HCT116 (cell line): ENCODE measurements at regions not wholly inside any gene's neighbourhood (a gene's known extent, or its start where the extent isn't known, plus 50 kb on each side); places are given as distances from the start of the nearest gene placed in this dataset.

Experiments used
- ATAC-seq: fragments of 200-7000 bp; cut with Tn5 transposase; 2 replicates; pipeline ENCODE4 v1.9.1; 2020; ENCODE audit warnings: mild to moderate bottlenecking, moderate library complexity
- BruUV-seq: library from RNA; stranded (reverse); fragments of 400-500 nt; replicated peaks from 2 replicates; lab custom pipeline; 2021; lab: Mats Ljungman, UMichigan
- CTCF ChIA-PET: fragments of 300-600 bp; sonication (Branson Sonifier 250); formaldehyde crosslinking; loops from one replicate; lab custom pipeline; 2021; ENCODE audit warnings: antibody characterized with exemption; lab: Charles Lee
- POLR2A ChIA-PET: fragments of 300-600, 350-600 bp; sonication (Branson Sonifier 250); formaldehyde crosslinking; loops from one replicate; lab custom pipeline; 2021; ENCODE audit warnings: antibody characterized with exemption; lab: Charles Lee
- RAD21 ChIA-PET, 2 experiments: fragments of 300-600 bp; sonication (Branson Sonifier 250); formaldehyde crosslinking; loops; one replicate each; lab custom pipeline; 2023; ENCODE audit warnings: low total read pairs in 2 of 2; ENCODE audit not compliant: uncharacterized antibody in 2 of 2, unreplicated experiment in 2 of 2, low non-redundant PET in 1 of 2; lab: Charles Lee
- DNase-seq: peaks from one replicate; pipeline ENCODE4 v3.0.0-alpha.2; 2010; ENCODE audit warnings: low read depth, low spot score
- H2AFZ ChIP-seq: fragments of 200-600 bp; shearing (Covaris generic), sonication (generic); 2 replicates; pipeline ENCODE4 v1.6.1; 2017; ENCODE audit warnings: low read depth, mixed run types, mixed read lengths, antibody characterized with exemption, low read length; ENCODE audit not compliant: poor library complexity, severe bottlenecking
- H3K27ac ChIP-seq: 2 replicates; pipeline ENCODE4 v1.5.1; 2012; ENCODE audit warnings: low read depth, low read length
- H3K27me3 ChIP-seq: fragments of 200-600 bp; sonication (generic); 2 replicates; pipeline ENCODE4 v1.6.1; 2016; ENCODE audit warnings: mixed run types, low read length, mixed read lengths; ENCODE audit not compliant: insufficient read depth
- H3K36me3 ChIP-seq, 2 experiments: fragments of 200-500 bp in 1 of 2; fragments of 200-600 bp in 1 of 2; sonication (Bioruptor generic) in 1 of 2; sonication (generic) in 1 of 2; 2 replicates each; pipeline versions ENCODE4 v1.5.1 to v1.6.1; 2014 to 2016; ENCODE audit warnings: low read length in 2 of 2, inconsistent platforms in 1 of 2, mixed read lengths in 1 of 2, mixed run types in 1 of 2; ENCODE audit not compliant: insufficient read depth in 2 of 2, control insufficient read depth in 1 of 2
- H3K4me1 ChIP-seq, 2 experiments: fragments of 200-600 bp in 1 of 2; sonication (generic) in 1 of 2; 2 replicates each; pipeline versions ENCODE4 v1.5.1 to v1.6.1; 2012 to 2017; ENCODE audit warnings: low read length in 2 of 2, inconsistent platforms in 1 of 2, mild to moderate bottlenecking in 1 of 2, mixed read lengths in 1 of 2, mixed run types in 1 of 2, moderate library complexity in 1 of 2; ENCODE audit not compliant: insufficient read depth in 2 of 2, control insufficient read depth in 1 of 2
- H3K4me2 ChIP-seq: fragments of 200-600 bp; sonication (generic); 2 replicates; pipeline ENCODE4 v1.6.1; 2017; ENCODE audit warnings: mixed run types, low read length, mixed read lengths
- H3K4me3 ChIP-seq, 2 experiments: fragments of 200-600 bp in 1 of 2; sonication (generic) in 1 of 2; replicated peaks in 1 of 2; 2 replicates each; pipeline ENCODE4 v1.5.1; 2011 to 2016; ENCODE audit warnings: low read length in 2 of 2, control low read depth in 1 of 2, low read depth in 1 of 2, mild to moderate bottlenecking in 1 of 2, mixed read lengths in 1 of 2, mixed run types in 1 of 2
- H3K79me2 ChIP-seq: fragments of 200-600 bp; sonication (generic); 2 replicates; pipeline ENCODE4 v1.6.1; 2017; ENCODE audit warnings: mild to moderate bottlenecking, mixed run types, low read length, moderate library complexity, mixed read lengths; ENCODE audit not compliant: insufficient read depth
- H3K9ac ChIP-seq: fragments of 200-600 bp; sonication (generic); 2 replicates; pipeline ENCODE4 v1.6.1; 2016; ENCODE audit warnings: low read length, mixed read lengths
- H3K9me2 ChIP-seq: fragments of 200-600 bp; sonication (generic), shearing (Covaris generic); 2 replicates; pipeline ENCODE4 v1.6.1; 2017; ENCODE audit warnings: mixed run types, mild to moderate bottlenecking, moderate library complexity; ENCODE audit not compliant: insufficient read depth
- H3K9me3 ChIP-seq, 2 experiments: fragments of 200-500 bp in 1 of 2; fragments of 200-600 bp in 1 of 2; sonication (Bioruptor generic) in 1 of 2; sonication (generic) in 1 of 2; 2 replicates each; pipeline ENCODE4 v1.6.1; 2014 to 2017; ENCODE audit warnings: low read length in 2 of 2, mixed read lengths in 2 of 2, inconsistent platforms in 1 of 2, low read depth in 1 of 2, mild to moderate bottlenecking in 1 of 2, mixed run types in 1 of 2, moderate library complexity in 1 of 2; ENCODE audit not compliant: control insufficient read depth in 1 of 2, insufficient read depth in 1 of 2
- H4K20me1 ChIP-seq: fragments of 200-600 bp; sonication (generic), shearing (Covaris generic); 2 replicates; pipeline ENCODE4 v1.6.1; 2017; ENCODE audit warnings: mixed run types, mild to moderate bottlenecking, moderate library complexity; ENCODE audit not compliant: insufficient read depth
- EZH2 ChIP-seq: fragments of 200-600 bp; sonication (generic); IDR thresholded peaks from 2 replicates; pipeline ENCODE4 v1.6.1; 2017; ENCODE audit warnings: antibody characterized with exemption, mixed run types
- EZH2phosphoT487 ChIP-seq: fragments of 200-600 bp; IDR thresholded peaks from 2 replicates; pipeline ENCODE4 v1.6.1; 2018; ENCODE audit warnings: antibody characterized with exemption, borderline replicate concordance
- FOSL1 ChIP-seq: IDR thresholded peaks from 2 replicates; pipeline ENCODE4 v1.6.1; 2012; ENCODE audit warnings: low read depth
- JUND ChIP-seq: IDR thresholded peaks from 2 replicates; pipeline ENCODE4 v1.6.1; 2012
- RAD21 ChIP-seq: IDR thresholded peaks from 2 replicates; pipeline ENCODE4 v1.6.1; 2012; ENCODE audit warnings: low read depth, mild to moderate bottlenecking
- SRF ChIP-seq: IDR thresholded peaks from 2 replicates; pipeline ENCODE4 v1.6.1; 2012; ENCODE audit warnings: low read depth
- ZNF274 ChIP-seq: fragments of 200-500 bp; sonication (Bioruptor generic); IDR thresholded peaks from 2 replicates; pipeline ENCODE4 v1.6.1; 2014; ENCODE audit warnings: mild to moderate bottlenecking, low read depth, low read length, inconsistent platforms
- intact Hi-C: fragments of 100-400 bp; cut with micrococcal nuclease; formaldehyde crosslinking; loops from 2 replicates; pipeline ENCODE4 v1.10.0; 2022
- TF ChIP-seq, protein P1 (sequence below), 3 experiments: fragments of 200-600 bp in 1 of 3; sonication (generic) in 1 of 3; IDR thresholded peaks in 2 of 3; conservative IDR thresholded peaks in 1 of 3; 2 replicates each; pipeline ENCODE4 v1.5.1; 2012 to 2017; ENCODE audit warnings: low read depth in 2 of 3, low read length in 2 of 3, antibody characterized with exemption in 1 of 3, borderline replicate concordance in 1 of 3, control low read depth in 1 of 3, mild to moderate bottlenecking in 1 of 3, mixed read lengths in 1 of 3, mixed run types in 1 of 3, moderate library complexity in 1 of 3; ENCODE audit not compliant: insufficient read depth in 1 of 3
- TF ChIP-seq, protein P2 (sequence below): IDR thresholded peaks from 2 replicates; pipeline ENCODE4 v1.6.1; 2012

DNA sequence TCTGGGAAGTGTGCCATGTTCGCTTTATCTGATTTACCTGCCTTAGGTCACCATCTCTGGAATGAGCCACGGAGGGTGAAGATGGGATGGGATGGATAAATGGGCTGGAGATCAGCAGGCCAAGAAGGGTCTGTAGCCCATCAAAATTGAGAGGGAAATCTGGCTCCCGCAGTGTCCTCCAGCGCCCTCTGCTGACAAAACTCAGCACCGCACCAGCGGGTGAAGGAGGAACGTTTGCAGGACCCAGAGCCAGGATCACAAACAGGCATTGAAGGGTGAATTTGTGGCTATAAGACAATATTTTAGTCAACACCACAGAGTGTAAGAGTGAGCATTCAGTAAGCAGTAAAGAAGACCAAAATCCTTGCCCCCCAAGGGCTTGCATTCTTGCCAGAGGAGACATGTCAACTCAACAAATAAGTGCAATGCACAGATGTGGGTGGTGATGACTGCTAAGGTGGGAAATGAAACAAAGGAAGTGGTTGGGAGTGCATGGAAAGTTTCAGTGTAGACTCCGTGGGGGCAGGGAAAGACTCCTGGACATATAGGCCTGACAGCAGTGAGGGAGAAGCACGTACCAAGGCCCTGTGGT is 124.4 kb downstream of the TENT4A start:
- ChIA-PET POLR2A (no interaction called here), RAD21 (no interaction called here), CTCF (no interaction called here)
- H3K4me2 ChIP-seq: no peak overlapping the region
- no peak overlapping the region for H3K27ac ChIP-seq
- DNase-seq (no peak), ATAC-seq (peak; percentile 66)
- no peaks in the 10 kb centered on the region for H3K4me1 ChIP-seq
- H3K9me2 ChIP-seq: no peaks in the 10 kb centered on the region
- intact Hi-C loops: loop anchor here (1.0 kb wide), 1 partner anchor 71 kb away; no protein-coding TSS in a partner anchor
- no TSS peak for BruUV-seq
- H3K27me3 ChIP-seq: no peaks in the 10 kb centered on the region
- H3K79me2 ChIP-seq: no peaks in the 10 kb centered on the region
- H4K20me1 ChIP-seq: no peaks in the 10 kb centered on the region
- H2AFZ ChIP-seq: no peak overlapping the region
- TF ChIP-seq RAD21 (peak; percentile 58), EZH2phosphoT487 (no peak), JUND (no peak), FOSL1 (no peak), SRF (no peak)
- TF ChIP-seq, protein P1, sequence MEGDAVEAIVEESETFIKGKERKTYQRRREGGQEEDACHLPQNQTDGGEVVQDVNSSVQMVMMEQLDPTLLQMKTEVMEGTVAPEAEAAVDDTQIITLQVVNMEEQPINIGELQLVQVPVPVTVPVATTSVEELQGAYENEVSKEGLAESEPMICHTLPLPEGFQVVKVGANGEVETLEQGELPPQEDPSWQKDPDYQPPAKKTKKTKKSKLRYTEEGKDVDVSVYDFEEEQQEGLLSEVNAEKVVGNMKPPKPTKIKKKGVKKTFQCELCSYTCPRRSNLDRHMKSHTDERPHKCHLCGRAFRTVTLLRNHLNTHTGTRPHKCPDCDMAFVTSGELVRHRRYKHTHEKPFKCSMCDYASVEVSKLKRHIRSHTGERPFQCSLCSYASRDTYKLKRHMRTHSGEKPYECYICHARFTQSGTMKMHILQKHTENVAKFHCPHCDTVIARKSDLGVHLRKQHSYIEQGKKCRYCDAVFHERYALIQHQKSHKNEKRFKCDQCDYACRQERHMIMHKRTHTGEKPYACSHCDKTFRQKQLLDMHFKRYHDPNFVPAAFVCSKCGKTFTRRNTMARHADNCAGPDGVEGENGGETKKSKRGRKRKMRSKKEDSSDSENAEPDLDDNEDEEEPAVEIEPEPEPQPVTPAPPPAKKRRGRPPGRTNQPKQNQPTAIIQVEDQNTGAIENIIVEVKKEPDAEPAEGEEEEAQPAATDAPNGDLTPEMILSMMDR (IDR thresholded peaks at IDR 0.05 in 2 of 3, conservative IDR thresholded peaks at IDR 0.05 in 1 of 3; ENCODE audit: borderline replicate concordance in 1 of 3, insufficient read depth in 1 of 3, low read depth in 2 of 3, low read length in 2 of 3): peak; percentile 37 to 87 (median 86); a peak in 5 of 6 replicates
- H3K4me3 ChIP-seq: no peak overlapping the region
- H3K36me3 ChIP-seq: no peaks in the 10 kb centered on the region
- H3K9ac ChIP-seq: no peak overlapping the region
- H3K9me3 ChIP-seq: no peaks in the 10 kb centered on the region

DNA sequence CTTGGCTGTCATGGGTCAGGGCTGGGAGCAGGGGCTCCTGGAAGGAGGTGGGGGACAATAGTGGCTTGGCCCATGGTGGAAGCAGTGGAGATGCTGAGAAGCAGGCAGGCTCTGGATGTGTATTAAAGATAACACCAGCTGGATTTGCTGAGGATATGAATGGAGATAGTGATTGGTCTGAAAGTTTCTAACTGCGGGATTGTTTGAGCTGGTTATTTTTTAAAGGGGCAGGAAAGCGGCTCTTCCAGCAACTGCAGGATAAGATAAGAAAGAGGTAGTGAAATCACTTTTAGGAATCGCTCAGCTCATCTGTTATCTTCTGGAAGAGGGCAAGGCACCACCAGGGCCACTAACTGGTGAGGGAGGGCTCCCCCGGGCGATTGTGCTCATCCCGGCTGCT is 125.5 kb downstream of the TENT4A start:
- H3K36me3 ChIP-seq: no peaks in the 10 kb centered on the region
- ChIA-PET POLR2A (no interaction called here), RAD21 (no interaction called here), CTCF (interaction anchor here (1.1 kb wide), 1 partner anchor 72 kb away, joined by 4 read pairs; no protein-coding TSS in a partner anchor)
- no peak overlapping the region for H3K27ac ChIP-seq
- no TSS peak for BruUV-seq
- ATAC-seq (no peak), DNase-seq (no peak)
- no peak overlapping the region for H2AFZ ChIP-seq
- H3K9me3 ChIP-seq: no peaks in the 10 kb centered on the region
- H3K4me3 ChIP-seq: no peak overlapping the region
- H4K20me1 ChIP-seq: no peaks in the 10 kb centered on the region
- TF ChIP-seq SRF: no peak
- no peak for TF ChIP-seq EZH2
- TF ChIP-seq, protein P2, sequence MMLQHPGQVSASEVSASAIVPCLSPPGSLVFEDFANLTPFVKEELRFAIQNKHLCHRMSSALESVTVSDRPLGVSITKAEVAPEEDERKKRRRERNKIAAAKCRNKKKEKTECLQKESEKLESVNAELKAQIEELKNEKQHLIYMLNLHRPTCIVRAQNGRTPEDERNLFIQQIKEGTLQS: no peak
- no peak for TF ChIP-seq FOSL1
- no peak for TF ChIP-seq ZNF274
- no peaks in the 10 kb centered on the region for H3K4me1 ChIP-seq
- H3K79me2 ChIP-seq: no peaks in the 10 kb centered on the region
- H3K4me2 ChIP-seq: no peak overlapping the region
- H3K9ac ChIP-seq: no peak overlapping the region
- intact Hi-C loops: no loop called here
- no peaks in the 10 kb centered on the region for H3K9me2 ChIP-seq
- H3K27me3 ChIP-seq: 0 out of 2 replicates have a peak, but pooled peaks cover 2% of the 10 kb centered on the region
